ENCODE measurements at regions not wholly inside any gene's neighbourhood (a gene's known extent, or its start where the extent isn't known, plus 50 kb on each side); places are given as distances from the start of the nearest gene placed in this dataset.

GRCh38 chr11:33646629-33647028 is 54.0 kb downstream of the C11orf91 start:
- FAIRE-seq (no peak), DNase-seq (ENCODE audit: low spot score) (no peak)

- no peak for DNase-seq (ENCODE audit: low spot score)
- no peak for FAIRE-seq
Measured at GRCh38 chr11:33646168-33646567, 54.5 kb downstream of the C11orf91 start.

GRCh38 chr11:33645686-33646085 is 54.9 kb downstream of the C11orf91 start:
- FAIRE-seq (no peak), DNase-seq (ENCODE audit: low spot score) (no peak)

GRCh38 chr11:33643167-33643824 is 57.3 kb downstream of the C11orf91 start:
- FAIRE-seq (no peak), DNase-seq (ENCODE audit: low spot score) (no peak)

GRCh38 chr11:33642461-33643166 is 58.0 kb downstream of the C11orf91 start:
- no peak for DNase-seq (ENCODE audit: low spot score)
- no peak for FAIRE-seq

- FAIRE-seq, result no peak
- DNase-seq (ENCODE audit: low spot score), result no peak
Measured at GRCh38 chr11:33640730-33641371, 59.8 kb downstream of the C11orf91 start.

- DNase-seq (ENCODE audit: low spot score), result no peak
- FAIRE-seq, result no peak
Measured at GRCh38 chr11:33638608-33639007, 62.0 kb downstream of the C11orf91 start.

GRCh38 chr11:33636104-33636503 is 64.5 kb downstream of the C11orf91 start:
- DNase-seq (ENCODE audit: low spot score), result no peak
- no peak for FAIRE-seq

- no peak for DNase-seq (ENCODE audit: low spot score)
- FAIRE-seq, result no peak
Measured at GRCh38 chr11:33635161-33635560, 65.5 kb downstream of the C11orf91 start.

- FAIRE-seq, result no peak
- DNase-seq (ENCODE audit: low spot score), result peak; percentile 53
Measured at GRCh38 chr11:33634291-33634834, 66.3 kb downstream of the C11orf91 start.

- FAIRE-seq, result no peak
Measured at GRCh38 chr11:33633251-33634003, 67.2 kb downstream of the C11orf91 start.

GRCh38 chr11:33631749-33632091 is 68.9 kb downstream of the C11orf91 start:
- FAIRE-seq (no peak), DNase-seq (ENCODE audit: low spot score) (no peak)

More at GRCh38 chr11:33633251-33634003, 67.2 kb downstream of the C11orf91 start:
- DNase-seq (ENCODE audit: low spot score), result peak; percentile 84

GRCh38 chr11:33630936-33631748 is 69.5 kb downstream of the C11orf91 start:
- no peak for FAIRE-seq
- no peak for DNase-seq (ENCODE audit: low spot score)

- DNase-seq (ENCODE audit: low spot score), result no peak
- FAIRE-seq, result no peak
Measured at GRCh38 chr11:33624083-33624482, 76.5 kb downstream of the C11orf91 start.

GRCh38 chr11:33622806-33623205 is 77.8 kb downstream of the C11orf91 start:
- no peak for DNase-seq (ENCODE audit: low spot score)
- no peak for FAIRE-seq

- DNase-seq (ENCODE audit: low spot score), result no peak
- no peak for FAIRE-seq
Measured at GRCh38 chr11:33622186-33622585, 78.4 kb downstream of the C11orf91 start.

GRCh38 chr11:33620423-33621171 is 80.0 kb downstream of the C11orf91 start:
- FAIRE-seq (no peak), DNase-seq (ENCODE audit: low spot score) (no peak)

GRCh38 chr11:33618956-33619355 is 81.7 kb downstream of the C11orf91 start:
- no peak for FAIRE-seq

GRCh38 chr11:33618351-33618710 is 82.3 kb downstream of the C11orf91 start:
- no peak for DNase-seq (ENCODE audit: low spot score)
- FAIRE-seq, result no peak

More at GRCh38 chr11:33618956-33619355, 81.7 kb downstream of the C11orf91 start:
- no peak for DNase-seq (ENCODE audit: low spot score)
